ENCODE measurements at regions not wholly inside any gene's neighbourhood (a gene's known extent, or its start where the extent isn't known, plus 50 kb on each side); places are given as distances from the start of the nearest gene placed in this dataset.
A peak's percentile ranks its signal among the peaks of the same experiment; 100 is the strongest.

DNA sequence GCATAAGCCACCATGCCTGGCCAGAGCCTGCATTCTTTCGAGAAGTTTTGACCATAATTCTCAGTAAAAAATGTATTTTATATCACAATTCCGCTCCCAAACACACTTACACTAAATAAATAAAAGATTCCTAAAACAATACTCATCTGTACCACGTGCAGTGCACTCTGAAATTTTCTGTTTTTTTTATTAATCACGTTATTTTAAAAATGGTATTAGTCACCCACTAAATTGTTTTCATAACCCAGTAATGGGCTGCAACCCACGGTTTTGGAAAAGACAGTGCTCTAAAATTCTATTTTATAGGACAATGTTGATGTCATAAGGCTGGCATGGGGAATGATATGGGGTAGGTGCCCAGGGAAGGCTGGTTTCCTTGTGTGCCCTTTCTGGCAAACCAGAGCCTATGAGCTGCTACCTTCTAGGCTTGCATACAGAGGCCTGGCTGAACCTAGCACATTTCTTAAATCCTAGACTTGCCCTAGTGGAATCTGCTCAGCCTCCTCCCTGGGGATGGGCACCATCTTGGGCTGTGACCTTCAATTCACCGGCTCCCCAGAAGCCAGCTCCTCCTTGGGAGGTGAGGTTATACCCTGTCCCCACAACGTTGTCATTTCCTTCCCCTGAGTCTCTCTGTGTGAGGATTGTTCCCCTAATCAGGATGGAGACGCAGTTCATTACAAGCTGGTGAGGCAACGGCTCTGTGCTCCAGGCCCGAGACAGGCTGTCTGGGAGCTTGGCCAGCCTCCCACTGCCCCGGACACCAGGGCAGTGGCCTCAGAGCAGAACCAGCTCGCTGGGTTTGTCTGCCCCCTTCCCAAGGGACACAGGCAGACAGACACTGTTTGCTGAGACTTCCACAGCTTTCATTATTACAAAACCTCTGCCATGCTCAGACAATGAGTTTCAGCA lies 116.5 kb upstream of the NAV2 start:
- peak; percentile 52 to 63 for ATAC-seq (ENCODE audit: low FRiP score in 2 of 2)
- Histone ChIP-seq H3K4me3 (no peak overlapping the region), H3K36me3 (no peaks in the 10 kb centered on the region), H3K27ac (peak overlapping the region in 3 of 4 donors; percentile 10 to 66 (median 32)), H3K9me3 (no peaks in the 10 kb centered on the region), H3K4me1 (peaks cover 0 to 2% (median 0%) of the 10 kb centered on the region in 4 donors), H3K27me3 (peaks cover 0 to 1% (median 0%) of the 10 kb centered on the region in 4 donors)
- DNase-seq = peak in 1 of 2 donors; percentile 33
- 56 to 62% methylated on average over 9 to 12 of the region's 12 CpGs for WGBS, 2 donors
- TF ChIP-seq POLR2A (IDR thresholded peaks at IDR 0.05) (no peak), EP300 (IDR thresholded peaks at IDR 0.05) (no peak), POLR2AphosphoS5 (IDR thresholded peaks at IDR 0.05) (no peak)
- TF ChIP-seq, protein P1, sequence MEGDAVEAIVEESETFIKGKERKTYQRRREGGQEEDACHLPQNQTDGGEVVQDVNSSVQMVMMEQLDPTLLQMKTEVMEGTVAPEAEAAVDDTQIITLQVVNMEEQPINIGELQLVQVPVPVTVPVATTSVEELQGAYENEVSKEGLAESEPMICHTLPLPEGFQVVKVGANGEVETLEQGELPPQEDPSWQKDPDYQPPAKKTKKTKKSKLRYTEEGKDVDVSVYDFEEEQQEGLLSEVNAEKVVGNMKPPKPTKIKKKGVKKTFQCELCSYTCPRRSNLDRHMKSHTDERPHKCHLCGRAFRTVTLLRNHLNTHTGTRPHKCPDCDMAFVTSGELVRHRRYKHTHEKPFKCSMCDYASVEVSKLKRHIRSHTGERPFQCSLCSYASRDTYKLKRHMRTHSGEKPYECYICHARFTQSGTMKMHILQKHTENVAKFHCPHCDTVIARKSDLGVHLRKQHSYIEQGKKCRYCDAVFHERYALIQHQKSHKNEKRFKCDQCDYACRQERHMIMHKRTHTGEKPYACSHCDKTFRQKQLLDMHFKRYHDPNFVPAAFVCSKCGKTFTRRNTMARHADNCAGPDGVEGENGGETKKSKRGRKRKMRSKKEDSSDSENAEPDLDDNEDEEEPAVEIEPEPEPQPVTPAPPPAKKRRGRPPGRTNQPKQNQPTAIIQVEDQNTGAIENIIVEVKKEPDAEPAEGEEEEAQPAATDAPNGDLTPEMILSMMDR (IDR thresholded peaks at IDR 0.05) = no peak

DNA sequence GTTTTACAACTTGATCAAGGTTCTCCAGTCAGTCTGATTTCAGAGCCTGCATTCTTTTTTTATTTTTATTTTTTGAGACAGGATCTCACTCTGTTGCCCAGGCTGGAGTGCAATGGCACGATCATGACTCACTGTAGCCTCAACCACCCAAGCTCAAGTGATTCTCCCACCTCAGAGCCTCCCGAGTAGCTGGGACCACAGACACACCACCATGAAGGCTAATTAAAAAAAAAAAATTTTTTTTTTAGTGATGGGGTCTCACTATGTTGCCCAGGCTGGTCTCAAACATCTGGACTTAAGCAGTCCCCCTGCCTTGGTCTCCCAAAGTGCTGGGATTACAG lies 117.2 kb upstream of the NAV2 start:
- WGBS, 2 donors = 82 to 84% methylated on average over 2 of the region's 2 CpGs
- TF ChIP-seq POLR2A (IDR thresholded peaks at IDR 0.05) (no peak), EP300 (IDR thresholded peaks at IDR 0.05) (no peak), POLR2AphosphoS5 (IDR thresholded peaks at IDR 0.05) (no peak)
- TF ChIP-seq, protein P1 (IDR thresholded peaks at IDR 0.05) = no peak

DNA sequence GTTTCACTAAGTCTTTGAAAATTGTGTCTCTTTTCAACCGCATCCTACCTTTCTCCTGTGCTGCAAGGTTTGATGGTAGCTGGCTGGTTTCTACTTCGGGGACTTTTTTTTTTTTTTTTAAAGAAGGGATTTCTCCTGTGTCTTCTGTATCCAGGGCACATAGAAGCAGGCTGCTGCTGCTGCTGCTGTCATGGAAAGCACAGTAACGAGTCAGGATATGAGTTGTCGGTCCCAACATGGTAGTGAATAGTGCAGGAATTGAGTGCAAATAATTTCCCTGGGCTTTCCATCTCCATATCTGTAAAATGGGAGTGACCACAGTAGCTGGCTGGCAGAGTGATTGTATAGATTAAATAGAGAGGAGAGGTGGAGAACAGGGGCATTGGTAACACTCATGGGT lies 118.3 kb upstream of the NAV2 start:
- peaks cover 0 to 1% (median 0%) of the 10 kb centered on the region in 4 donors for H3K27me3 ChIP-seq
- no peaks in the 10 kb centered on the region for H3K36me3 ChIP-seq
- ATAC-seq (ENCODE audit: low FRiP score in 2 of 2) (no peak), DNase-seq (no peak)
- H3K4me1 ChIP-seq = peaks cover 0 to 2% (median 0%) of the 10 kb centered on the region in 4 donors
- WGBS, 2 donors = 95 to 98% methylated on average over 4 of the region's 4 CpGs
- no peak overlapping the region for H3K4me3 ChIP-seq
- no peaks in the 10 kb centered on the region for H3K9me3 ChIP-seq
- no peak overlapping the region for H3K27ac ChIP-seq
- TF ChIP-seq POLR2A (IDR thresholded peaks at IDR 0.05) (no peak), POLR2AphosphoS5 (IDR thresholded peaks at IDR 0.05) (no peak), EP300 (IDR thresholded peaks at IDR 0.05) (no peak)
- TF ChIP-seq, protein P1 (IDR thresholded peaks at IDR 0.05) = no peak

More for the DNA sequence above, 117.2 kb upstream of the NAV2 start:
- Histone ChIP-seq H3K36me3 (no peaks in the 10 kb centered on the region), H3K27ac (no peak overlapping the region), H3K9me3 (no peaks in the 10 kb centered on the region), H3K27me3 (peaks cover 0 to 1% (median 0%) of the 10 kb centered on the region in 4 donors), H3K4me1 (peaks cover 0 to 2% (median 0%) of the 10 kb centered on the region in 4 donors), H3K4me3 (no peak overlapping the region)
- ATAC-seq (ENCODE audit: low FRiP score in 2 of 2) (no peak), DNase-seq (no peak)

DNA sequence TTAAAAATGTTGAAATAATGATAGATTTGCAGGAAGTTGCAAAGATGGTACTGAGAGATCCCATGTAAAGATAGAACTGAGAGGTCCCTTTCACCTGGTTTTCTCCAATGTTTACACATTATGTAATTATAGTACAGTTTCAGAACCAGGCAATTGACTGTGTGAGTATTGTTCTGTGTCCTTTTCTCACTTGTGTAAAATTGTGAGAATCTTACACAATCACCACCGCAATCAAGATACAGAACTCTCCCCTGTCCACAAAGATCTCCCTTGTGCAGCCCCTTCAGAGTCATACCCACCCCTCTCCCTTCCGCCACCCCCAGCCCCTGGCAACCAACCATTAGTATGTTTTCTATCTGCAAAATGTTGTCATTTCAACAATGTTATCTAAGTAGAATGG lies 119.8 kb upstream of the NAV2 start:
- H3K4me1 ChIP-seq = peaks cover 0 to 2% (median 0%) of the 10 kb centered on the region in 4 donors
- no peak for DNase-seq
- ATAC-seq (ENCODE audit: low FRiP score in 2 of 2) = no peak
- H3K4me3 ChIP-seq = no peak overlapping the region
- H3K36me3 ChIP-seq = no peaks in the 10 kb centered on the region
- no peaks in the 10 kb centered on the region for H3K9me3 ChIP-seq
- no peak overlapping the region for H3K27ac ChIP-seq
- peaks cover 0 to 1% (median 0%) of the 10 kb centered on the region in 4 donors for H3K27me3 ChIP-seq
- TF ChIP-seq, protein P1 (IDR thresholded peaks at IDR 0.05) = no peak
- TF ChIP-seq POLR2AphosphoS5 (IDR thresholded peaks at IDR 0.05) (no peak), POLR2A (IDR thresholded peaks at IDR 0.05) (no peak), EP300 (IDR thresholded peaks at IDR 0.05) (no peak)
- WGBS, 2 donors = 81 to 87% methylated on average over 2 of the region's 2 CpGs

All from upper lobe of left lung (tissue), 6 donors.